ENCODE measurements at regions not wholly inside any gene's neighbourhood (a gene's known extent, or its start where the extent isn't known, plus 50 kb on each side); places are given as distances from the start of the nearest gene placed in this dataset.

- H3F3A ChIP-seq (ENCODE audit: control insufficient read depth, insufficient read depth) = no peaks in the 10 kb centered on the region
Observed at GRCh38 chr6:170186006-170186935, 104.6 kb downstream of the DLL1 start.

GRCh38 chr6:170185175-170185978 is 105.5 kb downstream of the DLL1 start:
- no peaks in the 10 kb centered on the region for H3K4me1 ChIP-seq (ENCODE audit: control insufficient read depth, low read length)
- TF ChIP-seq EZH2phosphoT487 (IDR thresholded peaks at IDR 0.05; ENCODE audit: borderline replicate concordance, low read length) (no peak), CTCF (IDR thresholded peaks at IDR 0.05; ENCODE audit: low read depth, low read length, poor library complexity, severe bottlenecking) (no peak)
- H3K4me3 ChIP-seq (ENCODE audit: low read length) = no peak overlapping the region
- H3K4me2 ChIP-seq (ENCODE audit: low read length) = no peak overlapping the region
- no peaks in the 10 kb centered on the region for H3F3A ChIP-seq (ENCODE audit: control insufficient read depth, insufficient read depth)
- no peaks in the 10 kb centered on the region for H3K36me3 ChIP-seq (ENCODE audit: control insufficient read depth, low read length)
- no peak overlapping the region for H3K27ac ChIP-seq (ENCODE audit: low read depth, low read length)
- H3K9me3 ChIP-seq (ENCODE audit: control insufficient read depth, insufficient read depth, low read length) = peaks cover 47% of the 10 kb centered on the region; the same call in 1 of the 2 replicates
- H3K27me3 ChIP-seq (ENCODE audit: control insufficient read depth, low read length) = no peaks in the 10 kb centered on the region
- no peaks in the 10 kb centered on the region for H4K20me1 ChIP-seq (ENCODE audit: control insufficient read depth, insufficient read depth, low read depth, low read length)
- no peaks in the 10 kb centered on the region for H3K9me2 ChIP-seq (replicated peaks; ENCODE audit: control insufficient read depth, low read length)
- no peaks in the 10 kb centered on the region for H3K79me2 ChIP-seq (ENCODE audit: control insufficient read depth, low read length)

More at GRCh38 chr6:170186006-170186935, 104.6 kb downstream of the DLL1 start:
- Histone ChIP-seq H3K4me1 (ENCODE audit: control insufficient read depth, low read length) (no peaks in the 10 kb centered on the region), H3K27ac (ENCODE audit: low read depth, low read length) (no peak overlapping the region), H3K79me2 (ENCODE audit: control insufficient read depth, low read length) (no peaks in the 10 kb centered on the region), H3K4me3 (ENCODE audit: low read length) (no peak overlapping the region), H3K27me3 (ENCODE audit: control insufficient read depth, low read length) (no peaks in the 10 kb centered on the region), H3K9me3 (ENCODE audit: control insufficient read depth, insufficient read depth, low read length) (peaks cover 47% of the 10 kb centered on the region; the same call in 1 of the 2 replicates), H4K20me1 (ENCODE audit: control insufficient read depth, insufficient read depth, low read depth, low read length) (no peaks in the 10 kb centered on the region), H3K9me2 (replicated peaks; ENCODE audit: control insufficient read depth, low read length) (no peaks in the 10 kb centered on the region), H3K36me3 (ENCODE audit: control insufficient read depth, low read length) (no peaks in the 10 kb centered on the region), H3K4me2 (ENCODE audit: low read length) (no peak overlapping the region)
- TF ChIP-seq CTCF (IDR thresholded peaks at IDR 0.05; ENCODE audit: low read depth, low read length, poor library complexity, severe bottlenecking) = no peak

GRCh38 chr6:170184316-170184715 is 106.6 kb downstream of the DLL1 start:
- Histone ChIP-seq H4K20me1 (ENCODE audit: control insufficient read depth, insufficient read depth, low read depth, low read length) (no peaks in the 10 kb centered on the region), H3K4me1 (ENCODE audit: control insufficient read depth, low read length) (no peaks in the 10 kb centered on the region), H3K9me3 (ENCODE audit: control insufficient read depth, insufficient read depth, low read length) (peaks cover 47% of the 10 kb centered on the region; the same call in 1 of the 2 replicates), H3K9me2 (replicated peaks; ENCODE audit: control insufficient read depth, low read length) (no peaks in the 10 kb centered on the region), H3K4me3 (ENCODE audit: low read length) (no peak overlapping the region), H3K79me2 (ENCODE audit: control insufficient read depth, low read length) (no peaks in the 10 kb centered on the region), H3F3A (ENCODE audit: control insufficient read depth, insufficient read depth) (no peaks in the 10 kb centered on the region), H3K27me3 (ENCODE audit: control insufficient read depth, low read length) (no peaks in the 10 kb centered on the region), H3K4me2 (ENCODE audit: low read length) (no peak overlapping the region), H3K36me3 (ENCODE audit: control insufficient read depth, low read length) (no peaks in the 10 kb centered on the region), H3K27ac (ENCODE audit: low read depth, low read length) (no peak overlapping the region)
- no peak for TF ChIP-seq EZH2phosphoT487 (IDR thresholded peaks at IDR 0.05; ENCODE audit: borderline replicate concordance, low read length)
